Calu3 (cell line): ENCODE measurements at regions not wholly inside any gene's neighbourhood (a gene's known extent, or its start where the extent isn't known, plus 50 kb on each side); places are given as distances from the start of the nearest gene placed in this dataset.
A peak's percentile ranks its signal among the peaks of the same experiment; 100 is the strongest.
"Not testable (repeated sequence)": the region's sequence is repeated elsewhere in the genome, so short reads cannot be mapped to it uniquely, and the experiment has no call there.

Experiments used
- BruUV-seq: library from RNA; stranded (reverse); fragments of 400-500 nt; replicated peaks from 2 replicates; lab custom pipeline; 2021; lab: Mats Ljungman, UMichigan
- CTCF ChIA-PET: fragments of 300-600 bp; sonication (Branson Sonifier 250); formaldehyde crosslinking; loops from one replicate; lab custom pipeline; 2022; ENCODE audit warnings: antibody characterized with exemption; lab: Charles Lee
- DNase-seq: peaks from one replicate; pipeline ENCODE4 v3.0.0; 2022
- H3K27ac Mint-ChIP-seq: one replicate; pipeline ENCODE4 v1.8.0; 2022; ENCODE audit warnings: mixed read lengths; ENCODE audit not compliant: unreplicated experiment
- H3K27me3 Mint-ChIP-seq: one replicate; pipeline ENCODE4 v1.8.0; 2022; ENCODE audit warnings: mixed read lengths; ENCODE audit not compliant: unreplicated experiment
- H3K36me3 Mint-ChIP-seq: one replicate; pipeline ENCODE4 v1.8.0; 2022; ENCODE audit warnings: mild to moderate bottlenecking, moderate library complexity, mixed read lengths; ENCODE audit not compliant: insufficient read depth, unreplicated experiment
- H3K4me1 Mint-ChIP-seq: one replicate; pipeline ENCODE4 v1.8.0; 2022; ENCODE audit warnings: mild to moderate bottlenecking, low read depth, mixed read lengths; ENCODE audit not compliant: unreplicated experiment
- H3K4me3 Mint-ChIP-seq: one replicate; pipeline ENCODE4 v1.8.0; 2022; ENCODE audit warnings: mild to moderate bottlenecking, low read depth, moderate library complexity, mixed read lengths; ENCODE audit not compliant: unreplicated experiment
- H3K9me3 Mint-ChIP-seq: one replicate; pipeline ENCODE4 v1.8.0; 2022; ENCODE audit warnings: low read depth, mixed read lengths; ENCODE audit not compliant: unreplicated experiment
- intact Hi-C: fragments of 100-400 bp; cut with micrococcal nuclease; formaldehyde crosslinking; loops from one replicate; pipeline ENCODE4 v1.10.0; 2022; ENCODE audit not compliant: unreplicated experiment

DNA sequence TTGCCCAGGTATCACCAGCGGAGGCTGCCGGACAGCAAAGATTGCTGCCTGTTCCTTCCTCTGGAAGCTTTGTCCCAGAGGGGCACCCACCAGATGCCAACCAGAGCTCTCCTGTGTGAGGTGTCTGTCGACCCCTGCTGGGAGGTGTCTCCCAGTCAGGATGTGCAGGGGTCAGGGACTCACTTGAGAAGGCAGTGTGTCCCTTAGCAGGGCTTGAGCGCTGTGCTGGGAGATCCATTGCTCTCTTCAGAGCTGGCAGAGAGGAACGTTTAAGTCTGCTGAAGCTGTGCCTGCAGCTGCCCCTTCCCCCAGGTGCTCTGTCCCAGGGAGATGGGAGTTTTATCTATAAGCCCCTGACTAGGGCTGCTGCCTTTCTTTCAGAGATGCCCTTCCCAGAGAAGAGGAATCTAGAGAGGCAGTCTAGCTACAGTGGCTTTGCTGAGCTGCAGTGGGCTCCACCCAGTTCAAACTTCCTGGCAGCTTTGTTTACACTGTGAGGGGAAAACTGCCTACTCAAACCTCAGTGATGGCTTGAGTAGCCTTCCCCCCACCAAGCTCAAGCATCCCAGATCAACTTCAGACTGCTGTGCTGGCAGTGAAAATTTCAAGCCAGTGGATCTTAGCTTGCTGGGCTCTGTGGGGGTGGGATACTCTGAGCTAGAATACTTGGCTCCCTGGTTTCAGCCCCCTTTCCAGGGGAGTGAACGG is 325.4 kb downstream of the SPATA31A1 start:
- not testable (repeated sequence) for DNase-seq

DNA sequence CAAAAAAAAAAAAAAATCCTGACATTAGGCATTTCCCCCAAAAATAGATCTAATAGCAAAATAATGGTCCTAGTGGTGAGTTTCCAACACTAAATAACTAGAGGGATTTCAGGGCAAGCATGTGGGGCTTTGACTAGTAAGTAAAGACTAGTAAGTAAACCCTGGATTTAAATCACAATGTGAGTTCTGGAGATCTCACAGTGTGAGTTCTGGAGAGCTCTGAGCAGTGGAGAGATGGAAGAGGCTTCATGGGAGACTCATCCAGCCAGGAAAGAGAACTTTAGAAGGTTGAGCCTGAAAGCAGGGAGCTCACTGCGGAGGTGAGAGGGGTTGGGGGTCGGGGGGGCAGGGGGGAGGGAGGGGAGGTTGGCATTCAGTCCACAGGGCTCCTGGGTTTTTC is 373.4 kb downstream of the SPATA31A1 start:
- intact Hi-C loops, H3K9me3 Mint-ChIP-seq, H3K27ac Mint-ChIP-seq, H3K36me3 Mint-ChIP-seq, H3K4me3 Mint-ChIP-seq, BruUV-seq, CTCF ChIA-PET, H3K4me1 Mint-ChIP-seq, H3K27me3 Mint-ChIP-seq, DNase-seq: not testable (repeated sequence)

More for the DNA sequence above, 325.4 kb downstream of the SPATA31A1 start:
- H3K9me3 Mint-ChIP-seq, intact Hi-C loops, BruUV-seq, H3K4me3 Mint-ChIP-seq, H3K27me3 Mint-ChIP-seq, H3K4me1 Mint-ChIP-seq, H3K27ac Mint-ChIP-seq, CTCF ChIA-PET, H3K36me3 Mint-ChIP-seq: not testable (repeated sequence)

DNA sequence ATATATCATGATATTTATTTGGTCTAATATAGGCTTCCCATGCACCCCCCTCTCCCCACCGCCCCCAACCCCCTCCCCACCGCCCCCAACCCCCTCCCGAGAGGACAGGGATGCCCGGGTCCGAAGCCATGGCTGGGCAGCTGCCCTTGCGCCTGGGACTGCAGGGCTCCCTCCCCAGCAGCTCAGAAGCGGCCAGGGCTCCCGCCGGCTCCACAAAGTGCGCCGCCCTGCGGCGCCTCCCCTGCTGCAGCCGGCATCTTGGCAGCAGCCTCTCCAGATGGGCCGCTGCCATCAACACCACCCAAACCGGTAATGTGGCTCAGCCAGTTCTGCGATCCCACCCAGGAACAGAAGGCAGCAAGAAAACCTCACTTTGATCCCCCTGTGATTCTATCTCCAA is 389.4 kb downstream of the SPATA31A1 start:
- DNase-seq, H3K27ac Mint-ChIP-seq, CTCF ChIA-PET, H3K36me3 Mint-ChIP-seq, H3K4me3 Mint-ChIP-seq, H3K4me1 Mint-ChIP-seq, H3K9me3 Mint-ChIP-seq, BruUV-seq, intact Hi-C loops, H3K27me3 Mint-ChIP-seq: not testable (repeated sequence)

DNA sequence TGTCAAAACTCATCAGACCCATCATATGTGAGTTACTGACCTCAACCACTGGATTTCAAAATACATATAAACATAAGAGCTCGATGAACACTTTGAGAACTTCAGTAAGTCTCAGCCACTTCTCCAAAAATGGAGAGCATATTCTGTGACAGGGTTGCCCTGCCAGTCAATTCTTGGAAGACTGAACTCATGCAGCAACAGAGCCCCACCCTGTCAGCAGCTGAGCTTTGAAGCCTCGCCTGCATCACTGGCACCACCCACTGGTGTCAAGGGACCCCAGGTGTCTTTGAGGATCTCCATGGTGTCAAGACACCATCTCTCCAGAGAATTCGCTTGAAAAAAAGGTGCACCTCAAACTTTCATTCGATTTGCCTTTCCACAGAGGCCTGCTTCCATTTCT is 420.1 kb downstream of the SPATA31A1 start:
- intact Hi-C loops = not testable (repeated sequence)

DNA sequence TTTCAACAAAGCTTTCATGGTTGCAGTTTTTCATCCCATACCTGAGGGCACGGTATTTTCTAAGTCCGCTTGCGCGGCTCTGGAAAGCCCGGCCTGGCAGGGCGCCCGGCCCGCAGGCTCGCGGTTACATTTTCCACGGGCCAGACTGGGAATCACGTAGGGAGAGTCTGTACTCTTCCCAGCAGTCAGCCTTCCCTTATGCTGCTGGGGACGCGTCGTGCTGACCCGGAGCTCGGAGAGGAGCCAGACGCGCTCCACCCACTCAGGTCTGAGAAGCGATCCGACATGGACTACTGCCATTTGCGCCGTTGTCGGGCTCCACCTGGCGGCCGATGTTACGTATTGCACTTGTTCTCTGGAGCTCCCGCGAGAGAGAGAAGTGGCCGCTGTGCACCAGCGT is 435.9 kb downstream of the SPATA31A1 start:
- not testable (repeated sequence) for BruUV-seq, H3K4me3 Mint-ChIP-seq

More for the DNA sequence above, 420.1 kb downstream of the SPATA31A1 start:
- H3K27ac Mint-ChIP-seq, H3K4me1 Mint-ChIP-seq, DNase-seq, H3K9me3 Mint-ChIP-seq, H3K27me3 Mint-ChIP-seq, H3K4me3 Mint-ChIP-seq, CTCF ChIA-PET, H3K36me3 Mint-ChIP-seq, BruUV-seq: not testable (repeated sequence)

DNA sequence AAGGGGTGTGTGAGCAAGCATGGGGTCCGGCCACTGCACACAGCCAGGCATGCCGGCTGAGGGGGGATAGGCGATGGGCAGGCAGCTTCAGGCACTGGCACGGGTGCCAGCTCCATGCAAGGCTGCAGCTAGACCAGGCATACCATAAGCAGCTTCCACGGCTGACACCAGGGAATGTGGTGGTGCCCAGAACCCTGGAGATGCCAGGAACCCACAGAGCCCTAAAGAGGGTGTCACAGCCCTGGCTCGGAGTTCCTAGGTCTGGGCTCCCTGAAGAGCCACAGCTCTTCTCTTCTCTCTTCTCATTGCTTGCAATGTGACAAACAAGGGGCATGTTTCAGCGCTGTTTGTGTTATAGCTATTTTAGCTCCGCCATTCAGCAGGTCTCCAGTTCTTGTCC is 442.5 kb downstream of the SPATA31A1 start:
- H3K4me3 Mint-ChIP-seq, DNase-seq, intact Hi-C loops, BruUV-seq, H3K4me1 Mint-ChIP-seq, H3K36me3 Mint-ChIP-seq, H3K9me3 Mint-ChIP-seq, H3K27ac Mint-ChIP-seq, H3K27me3 Mint-ChIP-seq, CTCF ChIA-PET: not testable (repeated sequence)

More for the DNA sequence above, 435.9 kb downstream of the SPATA31A1 start:
- H3K9me3 Mint-ChIP-seq, H3K4me1 Mint-ChIP-seq, H3K27ac Mint-ChIP-seq, H3K36me3 Mint-ChIP-seq, CTCF ChIA-PET, intact Hi-C loops, H3K27me3 Mint-ChIP-seq: not testable (repeated sequence)
- DNase-seq = peak; percentile 6

DNA sequence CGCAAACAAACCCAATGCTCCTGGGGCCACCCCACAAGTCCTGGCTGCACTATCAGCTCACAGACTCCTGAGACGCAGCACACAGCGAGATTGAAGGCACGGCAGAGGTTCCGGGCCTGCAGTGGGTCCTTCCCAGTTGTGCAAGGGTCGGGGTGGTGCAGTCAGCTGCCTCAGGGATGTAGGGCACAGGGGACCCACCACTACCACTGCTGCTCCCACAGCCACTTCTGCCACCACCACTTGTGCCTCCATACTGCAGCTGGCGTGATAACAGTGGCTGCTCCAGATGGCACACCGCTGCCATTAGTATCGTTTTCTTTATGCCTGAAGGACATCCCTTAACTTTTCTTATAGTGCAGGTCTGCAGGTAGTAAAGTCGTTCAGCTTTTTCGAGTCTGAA is 443.8 kb downstream of the SPATA31A1 start:
- H3K27ac Mint-ChIP-seq, DNase-seq, intact Hi-C loops, CTCF ChIA-PET, H3K4me3 Mint-ChIP-seq, H3K9me3 Mint-ChIP-seq, H3K4me1 Mint-ChIP-seq, BruUV-seq, H3K36me3 Mint-ChIP-seq, H3K27me3 Mint-ChIP-seq: not testable (repeated sequence)

DNA sequence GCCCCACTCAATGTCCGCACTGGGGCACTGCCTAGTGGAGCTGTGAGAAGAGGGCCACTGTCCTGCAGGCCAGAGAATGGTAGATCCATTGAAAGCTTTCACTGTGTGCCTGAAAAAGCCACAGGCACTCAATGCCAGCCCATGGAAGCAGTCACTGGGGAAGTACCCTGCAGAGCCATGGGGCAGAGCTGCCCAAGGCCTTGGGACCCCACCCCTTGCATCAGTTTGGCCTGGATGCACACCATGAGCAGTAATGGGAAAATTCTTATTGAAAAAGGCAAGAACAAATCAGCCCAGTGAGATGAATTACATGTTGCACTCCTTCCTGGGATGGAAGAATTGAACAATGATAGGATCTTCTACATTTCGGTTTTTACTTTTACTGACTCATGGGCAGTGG is 447.1 kb downstream of the SPATA31A1 start:
- H3K4me1 Mint-ChIP-seq, intact Hi-C loops, DNase-seq, H3K27ac Mint-ChIP-seq, BruUV-seq, H3K9me3 Mint-ChIP-seq, H3K27me3 Mint-ChIP-seq, H3K36me3 Mint-ChIP-seq, H3K4me3 Mint-ChIP-seq, CTCF ChIA-PET: not testable (repeated sequence)

DNA sequence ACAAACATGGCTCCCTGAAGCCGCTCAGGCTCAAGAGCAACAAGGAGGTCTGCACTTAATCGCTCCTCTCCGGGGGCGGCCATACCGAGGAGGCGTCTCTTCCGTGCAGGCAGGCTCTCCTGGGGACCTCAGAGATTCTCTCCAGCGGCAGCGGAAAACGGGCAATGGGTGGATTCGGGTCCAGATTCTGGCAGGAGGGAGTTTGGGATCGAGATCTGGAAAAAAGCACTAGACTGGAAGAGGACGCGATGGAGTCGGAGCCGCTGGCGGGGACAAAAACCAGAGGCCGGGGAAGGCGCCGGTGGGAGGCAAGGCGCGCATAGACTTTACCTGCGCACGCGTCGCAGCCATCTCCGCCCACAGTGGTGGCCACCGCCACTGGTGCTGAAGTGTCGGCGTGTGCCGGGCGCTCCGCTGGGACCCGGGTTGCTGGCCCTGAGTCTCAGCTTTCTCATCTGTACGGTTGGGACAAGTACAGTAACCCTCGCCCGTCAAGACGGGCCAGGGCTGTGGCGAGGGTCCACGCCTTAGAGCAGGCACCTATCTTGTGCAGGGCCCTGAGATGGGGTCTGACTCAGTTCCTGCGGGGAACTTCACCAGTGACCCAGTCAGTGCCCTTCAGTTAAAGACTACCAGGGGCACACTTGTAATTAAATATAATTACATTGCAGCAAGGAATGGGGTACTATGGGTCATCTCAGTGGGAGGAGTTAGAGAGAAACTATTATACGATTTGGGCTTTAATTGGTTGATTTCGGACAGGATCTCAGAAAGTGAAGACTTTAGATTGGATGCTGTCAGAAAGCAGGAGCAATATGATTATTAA is 454.1 kb downstream of the SPATA31A1 start:
- peak overlapping the region; percentile 96 for H3K27ac Mint-ChIP-seq
- H3K9me3 Mint-ChIP-seq, intact Hi-C loops, CTCF ChIA-PET, H3K27me3 Mint-ChIP-seq, H3K36me3 Mint-ChIP-seq, H3K4me1 Mint-ChIP-seq: not testable (repeated sequence)
- peak overlapping the region; percentile 86 for H3K4me3 Mint-ChIP-seq
- BruUV-seq = TSS peak; percentile 51
- peak; percentile 31 for DNase-seq

DNA sequence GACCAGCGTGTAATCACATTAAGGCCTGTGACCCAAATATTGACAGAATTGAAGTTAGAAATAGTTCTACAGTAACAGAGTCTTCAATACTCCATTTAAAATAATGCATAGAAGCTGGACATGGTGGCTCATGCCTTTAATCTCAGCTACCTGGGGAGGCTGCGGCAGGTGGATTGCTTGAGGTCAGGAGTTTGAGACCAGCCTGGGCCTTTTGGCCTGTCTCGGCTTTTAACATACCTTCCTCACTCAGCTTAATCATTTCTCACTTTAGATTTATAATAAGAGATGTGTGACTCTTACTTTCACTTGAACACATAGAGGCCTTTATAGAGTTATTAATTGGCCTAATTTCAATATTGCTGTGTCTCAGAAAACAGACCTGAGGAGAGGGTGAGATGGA is 454.9 kb downstream of the SPATA31A1 start:
- H3K4me1 Mint-ChIP-seq, CTCF ChIA-PET, H3K27me3 Mint-ChIP-seq, H3K36me3 Mint-ChIP-seq, DNase-seq, H3K27ac Mint-ChIP-seq, H3K9me3 Mint-ChIP-seq, H3K4me3 Mint-ChIP-seq, BruUV-seq, intact Hi-C loops: not testable (repeated sequence)
